HG02623 (cell line): ENCODE measurements at regions not wholly inside any gene's neighbourhood (a gene's known extent, or its start where the extent isn't known, plus 50 kb on each side); places are given as distances from the start of the nearest gene placed in this dataset.
"Not testable (repeated sequence)": the region's sequence is repeated elsewhere in the genome, so short reads cannot be mapped to it uniquely, and the experiment has no call there.

Experiments used
- ATAC-seq: cut with Tn5 transposase; IDR thresholded peaks from one replicate; pipeline ENCODE4 v1.9.1; 2021; ENCODE audit warnings: moderate library complexity; ENCODE audit not compliant: unreplicated experiment

GRCh38 chr1:74937176-74937575 is 197.0 kb upstream of the LHX8 start:
- no peak for ATAC-seq

DNA sequence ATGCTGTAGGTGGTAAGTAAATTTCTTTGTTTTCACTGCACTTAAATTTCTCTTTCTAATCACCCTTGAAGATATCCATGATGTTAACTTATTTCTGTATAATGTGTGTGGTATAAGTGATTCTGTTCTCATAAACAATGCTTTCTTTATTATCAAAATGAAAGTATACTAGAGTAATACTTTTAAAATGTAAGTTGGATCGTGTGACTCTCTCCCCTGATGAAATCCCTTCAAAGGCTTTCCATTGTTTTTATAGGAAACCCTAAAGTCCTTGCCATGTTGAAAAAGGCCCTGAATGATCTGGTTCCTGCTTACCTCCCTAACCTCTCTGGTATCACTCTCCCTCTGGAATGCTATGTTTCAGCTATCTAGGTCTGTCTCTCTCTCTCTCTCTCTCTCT is 191.1 kb upstream of the LHX8 start:
- ATAC-seq, result no peak

DNA sequence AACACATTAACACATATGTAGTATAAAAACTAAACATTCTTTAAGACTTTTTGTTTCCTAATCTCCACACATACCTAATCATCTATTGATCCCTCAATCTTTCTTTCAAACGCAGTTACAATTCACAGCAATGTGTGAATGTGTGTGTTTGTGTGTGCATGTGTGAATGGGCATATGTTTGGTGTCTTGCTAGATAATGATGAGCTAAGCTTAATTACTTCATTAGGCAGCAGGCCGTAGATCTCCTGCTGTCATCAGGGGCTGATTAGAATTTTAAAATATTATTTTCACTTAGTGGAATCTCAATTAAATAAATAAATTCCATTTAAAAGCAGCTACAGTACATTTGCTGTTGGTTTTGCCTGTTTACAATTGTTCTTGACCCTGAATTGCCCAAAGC is 187.8 kb upstream of the LHX8 start:
- no peak for ATAC-seq

DNA sequence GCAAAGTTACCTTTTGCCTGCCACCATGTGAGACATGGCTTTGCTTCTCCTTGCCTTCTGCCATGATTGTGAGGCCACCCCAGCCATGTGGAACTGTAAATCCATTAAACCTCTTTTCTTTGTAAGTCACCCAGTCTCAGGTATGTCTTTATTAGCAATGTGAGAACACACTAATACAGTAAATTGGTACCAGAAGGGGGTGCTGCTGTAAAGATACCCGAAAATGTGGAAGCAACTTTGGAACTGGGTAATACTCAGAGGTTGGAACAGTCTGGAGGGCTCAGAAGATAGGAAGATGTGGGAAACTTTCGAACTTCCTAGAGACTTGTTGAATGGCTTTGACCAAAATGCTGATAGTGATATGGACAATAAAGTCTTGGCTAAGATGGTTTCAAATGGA is 184.8 kb upstream of the LHX8 start:
- ATAC-seq, result not testable (repeated sequence)

GRCh38 chr1:74951981-74952380 is 182.2 kb upstream of the LHX8 start:
- not testable (repeated sequence) for ATAC-seq

DNA sequence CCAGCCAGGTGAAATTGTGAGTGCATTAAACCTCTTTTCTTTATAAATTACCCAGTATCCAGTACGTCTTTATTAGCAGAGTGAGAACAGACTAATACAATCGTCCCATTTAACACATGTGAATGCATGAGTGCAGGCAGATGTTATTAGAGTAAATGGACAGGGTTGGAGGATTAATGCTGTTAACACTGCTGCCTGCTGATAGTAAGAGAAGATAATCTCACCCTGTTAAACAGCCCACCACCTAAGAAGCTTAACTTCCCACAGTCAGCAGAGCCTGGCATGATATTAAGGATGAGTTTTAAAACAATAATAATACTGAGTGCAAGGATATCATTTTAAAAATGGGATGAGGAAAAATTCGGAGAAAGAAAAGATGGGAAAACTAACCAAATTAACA is 181.4 kb upstream of the LHX8 start:
- ATAC-seq, result no peak

DNA sequence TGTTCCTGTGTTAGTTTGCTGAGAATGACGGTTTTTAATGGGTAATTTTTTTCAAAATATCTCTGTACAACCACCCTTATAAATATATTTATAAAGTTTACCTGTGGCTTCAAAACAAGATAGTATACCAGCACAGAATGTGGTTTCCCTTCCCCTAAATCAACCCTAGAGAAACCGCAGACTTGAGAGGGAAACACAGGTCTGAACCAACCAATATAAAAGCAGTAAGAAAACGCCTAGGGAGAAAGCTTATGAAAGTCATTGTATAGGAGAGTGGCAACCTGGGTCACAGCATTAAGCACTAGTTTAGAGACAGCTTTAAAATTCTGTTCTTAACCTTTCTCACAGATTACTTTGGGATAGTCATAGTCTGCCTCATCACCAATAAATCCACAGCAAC is 180.6 kb upstream of the LHX8 start:
- ATAC-seq, result no peak

- ATAC-seq, result no peak
Measured at GRCh38 chr1:74963120-74963519, 171.1 kb upstream of the LHX8 start.

DNA sequence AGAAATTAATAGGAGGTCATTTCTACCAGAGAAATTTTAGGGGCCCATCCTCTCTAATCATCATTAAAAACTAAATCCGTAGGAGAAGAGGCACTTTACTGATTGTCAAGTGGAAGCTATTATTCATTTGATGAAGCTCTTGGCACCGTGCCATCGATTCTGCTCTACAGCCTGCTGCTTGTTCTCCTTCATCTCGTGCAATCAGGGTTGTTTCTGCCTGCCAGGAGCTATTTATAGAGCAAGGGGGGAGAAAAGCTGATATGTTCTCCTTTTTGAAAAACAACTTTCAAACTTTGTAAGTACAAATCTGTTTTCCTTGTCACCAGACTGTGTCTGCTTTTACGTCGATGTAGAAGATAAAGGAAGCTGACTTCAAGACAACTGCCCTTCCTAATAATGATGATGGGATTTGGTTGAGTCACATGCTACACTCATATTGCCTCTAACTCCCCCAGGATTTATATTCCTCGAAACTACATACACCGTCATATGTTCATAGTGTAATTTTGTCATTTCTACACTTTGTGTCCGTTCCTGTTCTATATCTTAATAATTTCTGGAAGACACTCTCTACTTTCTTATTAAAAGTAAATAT is 169.6 kb upstream of the LHX8 start:
- ATAC-seq, result no peak

DNA sequence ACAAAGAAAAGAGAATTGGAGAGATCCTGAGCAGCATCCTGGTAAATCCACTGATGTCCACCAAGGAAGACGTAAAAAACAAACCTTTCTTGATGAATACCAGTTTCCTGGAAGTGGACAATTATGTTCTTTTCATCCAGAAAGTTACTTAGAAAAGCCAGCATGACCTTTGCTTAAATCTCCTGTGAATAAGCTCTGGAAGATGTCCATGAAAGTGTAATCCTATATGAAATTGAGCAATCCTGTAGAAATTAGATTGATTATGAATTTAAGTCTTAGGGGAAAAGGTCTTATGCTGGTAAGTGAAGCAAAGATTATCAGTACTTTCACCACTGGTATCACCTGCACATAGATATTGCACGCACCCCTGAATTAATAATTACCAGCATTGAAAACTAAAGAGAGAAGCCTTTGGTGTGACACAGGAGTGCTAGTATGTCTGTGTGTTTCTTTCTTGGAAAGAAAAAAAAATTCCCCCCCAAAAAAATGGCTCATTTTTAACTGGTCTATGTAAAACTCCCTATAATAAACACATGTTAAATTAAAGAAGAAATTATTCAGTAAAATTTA is 164.5 kb upstream of the LHX8 start:
- ATAC-seq, result no peak

DNA sequence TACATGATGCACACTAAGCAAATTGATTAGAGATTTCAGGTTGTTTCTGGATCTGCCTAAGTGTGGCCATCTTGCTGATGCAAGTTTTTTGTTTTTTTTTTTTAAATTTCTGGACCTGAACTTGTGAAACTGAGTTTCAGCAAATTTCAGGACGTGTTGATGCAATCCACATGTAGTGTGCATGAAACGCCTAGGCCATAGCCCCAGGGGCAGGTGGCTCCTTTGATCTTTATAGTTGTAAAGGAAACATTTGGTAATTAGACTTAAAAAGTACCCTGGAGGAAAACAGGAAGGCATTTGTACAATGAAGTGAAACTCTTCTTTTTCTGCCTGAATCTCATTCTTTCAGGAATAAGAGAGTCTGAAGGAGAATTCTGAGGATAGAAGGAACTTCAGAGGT is 162.2 kb upstream of the LHX8 start:
- no peak for ATAC-seq

DNA sequence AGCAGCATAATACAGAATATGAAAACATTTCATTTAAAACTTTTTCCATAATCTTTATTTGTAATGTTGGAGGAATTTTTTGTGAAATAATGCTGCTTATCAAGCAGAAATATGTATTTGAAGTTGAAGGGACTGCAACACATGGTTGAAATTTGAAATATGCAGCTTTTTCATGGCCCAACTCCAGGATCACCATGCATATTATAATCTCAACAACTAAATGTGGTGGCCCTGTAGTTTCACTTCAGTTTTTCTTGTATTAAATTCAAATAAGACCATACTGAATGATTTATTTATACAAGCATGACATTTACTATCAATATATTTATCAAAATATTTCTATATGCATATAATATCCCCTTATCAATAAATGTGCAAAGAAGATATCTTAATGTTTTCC is 157.7 kb upstream of the LHX8 start:
- ATAC-seq, result no peak

DNA sequence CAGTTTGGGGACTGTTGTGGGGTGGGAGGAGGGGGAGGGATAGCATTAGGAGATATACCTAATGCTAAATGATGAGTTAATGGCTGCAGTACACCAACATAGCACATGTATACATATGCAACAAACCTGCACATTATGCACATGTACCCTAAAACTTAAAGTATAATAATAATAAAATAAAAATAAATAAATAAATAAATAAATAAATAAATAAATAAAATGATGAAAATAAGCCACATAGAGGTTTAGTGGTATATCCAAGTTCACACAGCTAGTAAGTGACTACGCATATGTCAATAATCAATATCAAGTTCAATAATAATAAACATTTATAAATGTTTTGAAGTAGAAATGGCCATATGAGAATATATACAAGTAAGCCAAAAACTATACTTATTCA is 141.7 kb upstream of the LHX8 start:
- not testable (repeated sequence) for ATAC-seq

- ATAC-seq, result no peak
Measured at GRCh38 chr1:74995821-74996220, 138.4 kb upstream of the LHX8 start.

DNA sequence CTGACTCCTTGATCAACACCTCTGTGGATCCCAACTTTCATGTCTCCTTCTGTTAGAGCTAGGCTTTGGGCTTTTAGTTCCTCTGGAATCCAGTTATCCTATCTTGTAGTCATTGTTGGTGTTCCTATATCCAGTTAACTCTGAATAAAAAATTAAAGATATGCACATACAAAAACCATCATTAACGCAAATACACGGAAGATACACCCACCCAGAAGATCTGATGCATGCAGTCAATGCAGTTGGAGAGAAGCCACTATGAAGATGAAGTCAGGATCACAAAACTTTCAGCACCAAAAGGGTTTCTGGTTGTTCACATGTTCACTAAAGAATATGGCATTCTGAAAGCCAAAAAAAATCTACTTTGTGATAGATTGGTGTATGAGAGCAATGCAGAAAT is 123.6 kb upstream of the LHX8 start:
- no peak for ATAC-seq

GRCh38 chr1:75014250-75014649 is 119.9 kb upstream of the LHX8 start:
- no peak for ATAC-seq

GRCh38 chr1:75023005-75023404 is 111.2 kb upstream of the LHX8 start:
- no peak for ATAC-seq

- no peak for ATAC-seq
Measured at GRCh38 chr1:75034376-75034775, 99.8 kb upstream of the LHX8 start.

- ATAC-seq, result no peak
Measured at GRCh38 chr1:75035536-75035935, 98.7 kb upstream of the LHX8 start.

GRCh38 chr1:75053207-75053606 is 81.0 kb upstream of the LHX8 start:
- no peak for ATAC-seq

- no peak for ATAC-seq
Measured at GRCh38 chr1:75058424-75058823, 75.8 kb upstream of the LHX8 start.

DNA sequence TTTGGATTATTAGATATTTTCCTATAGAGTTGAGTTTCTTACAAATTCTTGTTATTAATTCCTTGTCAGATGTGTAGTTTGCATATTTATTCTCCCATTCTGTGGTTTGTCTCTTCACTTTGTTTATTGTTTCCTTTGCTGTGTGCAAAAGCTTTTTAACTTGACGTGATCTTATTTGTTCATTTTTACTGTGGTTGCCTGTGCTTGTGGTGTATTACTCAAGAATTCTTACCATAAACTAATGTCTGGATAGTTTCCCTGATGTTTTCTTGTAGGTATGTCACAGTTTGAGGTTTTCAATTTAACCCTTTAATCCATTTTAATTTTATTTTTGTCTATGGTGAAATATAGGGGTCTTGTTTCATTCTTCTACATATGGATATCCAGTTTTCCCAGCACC is 72.1 kb upstream of the LHX8 start:
- no peak for ATAC-seq

- no peak for ATAC-seq
Measured at GRCh38 chr1:75067975-75068374, 66.2 kb upstream of the LHX8 start.
